Erythroblast (primary cell): ENCODE measurements at regions not wholly inside any gene's neighbourhood (a gene's known extent, or its start where the extent isn't known, plus 50 kb on each side); places are given as distances from the start of the nearest gene placed in this dataset.

ENCODE experiments used
- DNase-seq, 2 experiments: peaks; one replicate each; lab custom pipeline; 2025; lab: John Stamatoyannopoulos, UW
- GATA1 ChIP-seq: IDR thresholded peaks from 2 replicates; pipeline ENCODE4 v1.6.1; 2011; ENCODE audit warnings: low read depth, mild to moderate bottlenecking, control low read depth, low read length, moderate library complexity
- POLR2A ChIP-seq: IDR thresholded peaks from 2 replicates; pipeline ENCODE4 v1.6.1; 2011; ENCODE audit warnings: mild to moderate bottlenecking, low read length

GRCh38 chr5:123756816-123757215, 244.8 kb downstream of the CSNK1G3 start:
- TF ChIP-seq POLR2A, result no peak
- no peak for TF ChIP-seq GATA1
- no peak for DNase-seq

GRCh38 chr5:123756318-123756665, 244.3 kb downstream of the CSNK1G3 start:
- DNase-seq, result no peak
- TF ChIP-seq POLR2A (no peak), GATA1 (no peak)

DNA sequence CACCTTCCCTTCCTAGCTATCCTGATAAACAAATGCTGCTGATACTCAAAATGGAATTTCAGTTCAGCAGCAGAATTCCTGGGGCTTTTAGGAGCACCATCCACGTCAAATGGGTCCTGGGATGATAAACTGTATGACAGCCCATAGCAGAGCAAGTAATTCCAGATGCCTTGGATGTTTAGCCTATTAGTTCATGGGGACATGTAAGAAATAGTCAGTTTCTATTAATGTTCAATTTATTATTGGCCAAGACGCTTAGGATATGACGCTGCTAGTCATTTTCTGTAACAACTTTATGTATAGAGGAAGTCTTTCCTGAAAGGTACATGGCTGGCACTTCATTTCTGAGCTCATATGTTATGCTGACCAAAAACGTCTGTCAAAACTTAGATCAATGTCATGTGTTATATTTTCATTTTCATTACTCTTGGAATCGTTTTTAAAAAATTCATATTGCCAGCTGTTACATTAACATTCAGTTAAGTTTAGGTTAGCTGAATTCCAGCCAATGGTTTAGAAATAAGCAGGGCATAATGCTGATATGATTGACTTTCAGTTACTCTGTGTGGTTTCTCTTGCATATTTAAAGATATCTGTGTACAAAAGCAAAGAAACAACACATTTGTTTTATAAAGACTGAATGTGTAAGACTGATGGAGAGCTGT, 243.8 kb downstream of the CSNK1G3 start:
- no peak for DNase-seq
- TF ChIP-seq POLR2A (no peak), GATA1 (no peak)

DNA sequence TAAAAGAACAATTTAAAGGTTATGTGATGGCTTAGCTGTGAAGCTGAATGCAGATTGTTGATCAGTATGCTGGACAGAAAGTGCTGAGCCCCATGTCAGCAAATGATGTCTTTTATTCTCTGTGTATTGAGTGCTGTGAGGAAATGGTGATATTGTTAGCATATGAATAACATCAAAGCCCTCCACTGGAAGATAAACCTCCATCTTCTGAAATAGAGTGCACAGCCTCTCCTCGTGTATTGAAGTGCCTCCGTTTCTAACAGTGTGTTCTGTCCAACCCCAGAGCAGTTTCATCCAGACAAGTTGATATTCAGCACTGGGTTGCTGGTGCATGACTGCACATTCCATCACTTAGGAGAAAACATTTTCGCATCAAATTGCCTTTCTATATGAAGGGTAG, 242.9 kb downstream of the CSNK1G3 start:
- TF ChIP-seq GATA1, result no peak
- TF ChIP-seq POLR2A, result no peak
- no peak for DNase-seq

GRCh38 chr5:123753937-123754891, 242.2 kb downstream of the CSNK1G3 start:
- TF ChIP-seq GATA1, result no peak
- TF ChIP-seq POLR2A, result no peak
- DNase-seq, result no peak

DNA sequence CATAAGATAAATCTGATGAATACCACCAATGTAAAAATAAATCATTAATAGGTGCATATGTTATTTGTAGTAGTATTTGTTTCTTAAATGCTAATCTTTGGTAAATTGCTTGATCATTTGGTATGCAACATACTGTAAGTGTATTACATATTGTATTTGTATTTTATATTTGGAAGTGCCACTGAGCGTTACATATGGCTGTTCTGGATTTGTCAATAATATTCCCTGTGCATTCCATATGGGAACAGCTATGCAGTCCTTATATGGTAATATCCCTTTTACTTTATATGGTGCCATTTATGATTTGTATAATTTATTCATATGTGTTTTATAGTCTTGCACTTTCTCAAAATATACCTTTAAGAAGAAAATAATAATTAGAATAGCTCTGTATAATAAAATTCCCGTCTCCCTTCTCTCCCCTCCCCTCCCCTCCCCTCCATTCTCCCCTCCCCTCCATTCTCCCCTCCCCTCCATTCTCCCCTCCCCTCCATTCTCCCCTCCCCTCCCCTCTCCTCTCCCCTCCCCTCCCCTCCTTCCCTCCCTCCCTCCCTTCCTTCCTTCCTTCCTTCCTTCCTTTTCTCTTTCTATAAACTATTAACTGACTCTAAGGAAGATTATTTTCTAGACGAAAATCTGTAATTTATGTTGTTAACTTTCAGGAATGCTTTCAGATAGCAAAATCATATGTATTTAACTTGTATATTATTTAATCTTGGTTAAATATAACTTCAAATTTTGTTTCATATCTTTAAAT, 241.4 kb downstream of the CSNK1G3 start:
- TF ChIP-seq POLR2A (no peak), GATA1 (no peak)
- no peak for DNase-seq

GRCh38 chr5:123752552-123753179, 240.7 kb downstream of the CSNK1G3 start:
- DNase-seq, result no peak
- TF ChIP-seq GATA1 (no peak), POLR2A (no peak)

- no peak for TF ChIP-seq GATA1
- no peak for TF ChIP-seq POLR2A
- DNase-seq, result no peak
Observed at GRCh38 chr5:123751670-123752069, 239.7 kb downstream of the CSNK1G3 start.

DNA sequence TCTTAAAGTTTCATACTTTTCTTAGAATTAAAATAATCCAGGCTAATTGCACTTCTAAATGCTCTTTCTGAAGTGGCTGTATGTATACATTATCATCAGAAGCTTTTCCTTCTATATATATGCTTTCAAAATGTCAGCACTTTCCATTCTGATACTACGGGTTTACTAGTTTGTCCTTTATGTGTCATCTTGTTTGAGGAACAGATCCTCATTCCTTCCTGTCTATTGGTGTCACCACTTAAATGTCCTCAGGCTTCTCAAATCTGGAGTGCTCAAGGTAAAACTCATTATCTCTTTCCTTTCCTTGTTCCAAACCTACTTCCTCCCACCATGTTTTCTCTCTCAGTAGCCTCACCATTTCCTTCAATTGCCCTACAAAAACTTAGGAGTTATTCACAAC, 236.3 kb downstream of the CSNK1G3 start:
- no peak for DNase-seq
- TF ChIP-seq POLR2A, result no peak
- TF ChIP-seq GATA1, result no peak

DNA sequence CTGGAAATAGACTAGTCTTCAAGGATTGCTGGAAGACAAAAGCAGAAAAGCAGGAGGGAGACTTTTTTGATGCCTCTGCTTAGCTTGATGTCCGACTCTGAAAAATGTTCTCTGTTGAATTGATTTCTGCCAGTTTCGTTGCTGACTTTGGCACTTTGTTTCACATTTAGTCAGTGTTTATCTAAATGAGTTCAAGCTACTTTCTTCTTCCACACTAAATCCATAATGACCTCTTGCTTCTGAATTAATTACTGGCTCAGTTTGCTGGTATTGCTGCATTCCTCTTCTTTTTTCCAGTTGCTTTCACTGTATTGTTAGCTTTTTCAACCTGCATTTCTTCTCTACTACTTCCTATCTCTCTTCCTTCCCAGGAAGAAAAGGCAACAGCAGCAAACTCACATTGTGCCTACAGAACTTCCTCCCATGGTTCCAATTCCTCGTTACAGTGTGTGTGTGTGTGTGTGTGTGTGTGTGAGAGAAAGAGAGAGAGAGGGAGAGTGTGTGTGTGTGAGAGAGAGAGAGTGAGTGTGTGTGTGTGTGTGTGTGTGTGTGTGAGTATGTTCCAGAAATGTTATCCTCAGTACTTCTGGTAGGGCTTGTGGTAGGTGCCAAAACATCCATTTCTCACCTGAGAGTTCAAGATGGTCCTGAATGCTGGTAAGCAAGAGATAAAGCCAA, 234.8 kb downstream of the CSNK1G3 start:
- TF ChIP-seq GATA1, result no peak
- TF ChIP-seq POLR2A, result no peak
- no peak for DNase-seq

GRCh38 chr5:123743990-123744583, 232.1 kb downstream of the CSNK1G3 start:
- DNase-seq, result no peak
- TF ChIP-seq GATA1, result no peak
- no peak for TF ChIP-seq POLR2A

DNA sequence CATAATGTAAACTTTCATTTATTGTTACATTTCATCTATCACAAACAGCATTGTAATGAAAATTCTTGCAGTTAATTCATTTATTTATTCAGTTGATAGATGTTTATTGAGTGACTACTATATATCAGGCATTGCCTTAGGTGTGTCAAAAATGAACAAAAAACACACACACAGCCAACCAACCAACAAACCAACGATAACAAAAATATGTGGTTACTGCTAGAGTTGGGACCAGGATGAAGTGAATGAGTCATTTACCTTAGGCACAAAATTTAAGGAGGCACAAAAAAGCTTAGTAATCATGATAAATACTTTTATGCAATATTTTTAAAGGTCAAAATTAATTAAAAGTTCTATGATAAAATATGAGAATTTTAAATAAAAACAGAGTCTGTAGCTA, 223.4 kb downstream of the CSNK1G3 start:
- no peak for DNase-seq
- TF ChIP-seq POLR2A, result no peak
- TF ChIP-seq GATA1, result no peak
